ENCODE measurements at regions not wholly inside any gene's neighbourhood (a gene's known extent, or its start where the extent isn't known, plus 50 kb on each side); places are given as distances from the start of the nearest gene placed in this dataset.
"Not testable (repeated sequence)": the region's sequence is repeated elsewhere in the genome, so short reads cannot be mapped to it uniquely, and the experiment has no call there.

GRCh38 chr11:79610139-79610538 lies 169.3 kb upstream of the TENM4 start:
- no peak for DNase-seq (ENCODE audit: low read depth, low spot score)

- no peak for DNase-seq (ENCODE audit: low read depth, low spot score)
Measured at GRCh38 chr11:79609511-79609910, 168.7 kb upstream of the TENM4 start.

- not testable (repeated sequence) for DNase-seq (ENCODE audit: low read depth, low spot score)
Measured at GRCh38 chr11:79606461-79606860, 165.6 kb upstream of the TENM4 start.

- DNase-seq (ENCODE audit: low read depth, low spot score), result peak; percentile 3
Measured at GRCh38 chr11:79600711-79601110, 159.9 kb upstream of the TENM4 start.

- DNase-seq (ENCODE audit: low read depth, low spot score), result no peak
Measured at GRCh38 chr11:79594834-79595233, 154.0 kb upstream of the TENM4 start.

- no peak for DNase-seq (ENCODE audit: low read depth, low spot score)
Measured at GRCh38 chr11:79592824-79593223, 152.0 kb upstream of the TENM4 start.

GRCh38 chr11:79592406-79592805 lies 151.6 kb upstream of the TENM4 start:
- DNase-seq (ENCODE audit: low read depth, low spot score), result no peak

GRCh38 chr11:79582434-79582833 lies 141.6 kb upstream of the TENM4 start:
- no peak for DNase-seq (ENCODE audit: low read depth, low spot score)

- DNase-seq (ENCODE audit: low read depth, low spot score), result no peak
Measured at GRCh38 chr11:79579063-79579462, 138.2 kb upstream of the TENM4 start.

GRCh38 chr11:79578116-79578515 lies 137.3 kb upstream of the TENM4 start:
- no peak for DNase-seq (ENCODE audit: low read depth, low spot score)

- DNase-seq (ENCODE audit: low read depth, low spot score), result no peak
Measured at GRCh38 chr11:79575701-79576100, 134.9 kb upstream of the TENM4 start.

GRCh38 chr11:79570104-79570503 lies 129.3 kb upstream of the TENM4 start:
- DNase-seq (ENCODE audit: low read depth, low spot score), result no peak

- DNase-seq (ENCODE audit: low read depth, low spot score), result no peak
Measured at GRCh38 chr11:79564288-79564925, 123.6 kb upstream of the TENM4 start.

GRCh38 chr11:79561496-79561895 lies 120.7 kb upstream of the TENM4 start:
- DNase-seq (ENCODE audit: low read depth, low spot score), result no peak

GRCh38 chr11:79550809-79551208 lies 110.0 kb upstream of the TENM4 start:
- no peak for DNase-seq (ENCODE audit: low read depth, low spot score)

- DNase-seq (ENCODE audit: low read depth, low spot score), result no peak
Measured at GRCh38 chr11:79547256-79547655, 106.4 kb upstream of the TENM4 start.

- no peak for DNase-seq (ENCODE audit: low read depth, low spot score)
Measured at GRCh38 chr11:79546351-79546750, 105.5 kb upstream of the TENM4 start.

GRCh38 chr11:79544361-79544760 lies 103.5 kb upstream of the TENM4 start:
- no peak for DNase-seq (ENCODE audit: low read depth, low spot score)

GRCh38 chr11:79543101-79543500 lies 102.3 kb upstream of the TENM4 start:
- DNase-seq (ENCODE audit: low read depth, low spot score), result no peak

GRCh38 chr11:79541466-79541865 lies 100.6 kb upstream of the TENM4 start:
- DNase-seq (ENCODE audit: low read depth, low spot score), result no peak

- DNase-seq (ENCODE audit: low read depth, low spot score), result no peak
Measured at GRCh38 chr11:79538775-79539174, 97.9 kb upstream of the TENM4 start.

GRCh38 chr11:79536155-79536917 lies 95.5 kb upstream of the TENM4 start:
- no peak for DNase-seq (ENCODE audit: low read depth, low spot score)

- DNase-seq (ENCODE audit: low read depth, low spot score), result no peak
Measured at GRCh38 chr11:79535606-79536005, 94.8 kb upstream of the TENM4 start.

All from smooth muscle cell of the brain vasculature (primary cell).